SH-SY5Y (cell line): ENCODE measurements at regions not wholly inside any gene's neighbourhood (a gene's known extent, or its start where the extent isn't known, plus 50 kb on each side); places are given as distances from the start of the nearest gene placed in this dataset.

ENCODE experiments used
- GATA2 ChIP-seq: IDR thresholded peaks from 2 replicates; pipeline ENCODE4 v1.6.1; 2011; ENCODE audit warnings: mild to moderate bottlenecking, low read depth, low read length
- GATA3 ChIP-seq: IDR thresholded peaks from 2 replicates; pipeline ENCODE4 v1.6.1; 2011; ENCODE audit warnings: low read depth, mild to moderate bottlenecking, low read length, moderate library complexity

- TF ChIP-seq GATA2, result no peak
- no peak for TF ChIP-seq GATA3
These were observed 210.5 kb upstream of the GRIK3 start for GRCh38 chr1:37244815-37245214.
